ENCODE measurements at regions not wholly inside any gene's neighbourhood (a gene's known extent, or its start where the extent isn't known, plus 50 kb on each side); places are given as distances from the start of the nearest gene placed in this dataset.
"Not testable (repeated sequence)": the region's sequence is repeated elsewhere in the genome, so short reads cannot be mapped to it uniquely, and the experiment has no call there.

GRCh38 chr10:6830981-6831380 is 250.9 kb upstream of the PRKCQ start:
- TF ChIP-seq CTCF (conservative IDR thresholded peaks at IDR 0.05; ENCODE audit: low read depth in 2 of 2); CREB1 (CRISPR knock-in tag; IDR thresholded peaks at IDR 0.05; ENCODE audit: low read depth); EZH2phosphoT487 (IDR thresholded peaks at IDR 0.05; ENCODE audit: unreplicated experiment); EZH2 (IDR thresholded peaks at IDR 0.05; ENCODE audit: low read depth, unreplicated experiment); STAT1 (IDR thresholded peaks at IDR 0.05; ENCODE audit: unreplicated experiment): not testable (repeated sequence)
- TF ChIP-seq, protein P1, sequence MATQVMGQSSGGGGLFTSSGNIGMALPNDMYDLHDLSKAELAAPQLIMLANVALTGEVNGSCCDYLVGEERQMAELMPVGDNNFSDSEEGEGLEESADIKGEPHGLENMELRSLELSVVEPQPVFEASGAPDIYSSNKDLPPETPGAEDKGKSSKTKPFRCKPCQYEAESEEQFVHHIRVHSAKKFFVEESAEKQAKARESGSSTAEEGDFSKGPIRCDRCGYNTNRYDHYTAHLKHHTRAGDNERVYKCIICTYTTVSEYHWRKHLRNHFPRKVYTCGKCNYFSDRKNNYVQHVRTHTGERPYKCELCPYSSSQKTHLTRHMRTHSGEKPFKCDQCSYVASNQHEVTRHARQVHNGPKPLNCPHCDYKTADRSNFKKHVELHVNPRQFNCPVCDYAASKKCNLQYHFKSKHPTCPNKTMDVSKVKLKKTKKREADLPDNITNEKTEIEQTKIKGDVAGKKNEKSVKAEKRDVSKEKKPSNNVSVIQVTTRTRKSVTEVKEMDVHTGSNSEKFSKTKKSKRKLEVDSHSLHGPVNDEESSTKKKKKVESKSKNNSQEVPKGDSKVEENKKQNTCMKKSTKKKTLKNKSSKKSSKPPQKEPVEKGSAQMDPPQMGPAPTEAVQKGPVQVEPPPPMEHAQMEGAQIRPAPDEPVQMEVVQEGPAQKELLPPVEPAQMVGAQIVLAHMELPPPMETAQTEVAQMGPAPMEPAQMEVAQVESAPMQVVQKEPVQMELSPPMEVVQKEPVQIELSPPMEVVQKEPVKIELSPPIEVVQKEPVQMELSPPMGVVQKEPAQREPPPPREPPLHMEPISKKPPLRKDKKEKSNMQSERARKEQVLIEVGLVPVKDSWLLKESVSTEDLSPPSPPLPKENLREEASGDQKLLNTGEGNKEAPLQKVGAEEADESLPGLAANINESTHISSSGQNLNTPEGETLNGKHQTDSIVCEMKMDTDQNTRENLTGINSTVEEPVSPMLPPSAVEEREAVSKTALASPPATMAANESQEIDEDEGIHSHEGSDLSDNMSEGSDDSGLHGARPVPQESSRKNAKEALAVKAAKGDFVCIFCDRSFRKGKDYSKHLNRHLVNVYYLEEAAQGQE (IDR thresholded peaks at IDR 0.05; ENCODE audit: unreplicated experiment) = not testable (repeated sequence)
